HepG2 (cell line): ENCODE measurements at regions not wholly inside any gene's neighbourhood (a gene's known extent, or its start where the extent isn't known, plus 50 kb on each side); places are given as distances from the start of the nearest gene placed in this dataset.

Experiments used
- BHLHE40 ChIP-seq: IDR thresholded peaks from 2 replicates; pipeline ENCODE4 v1.6.1; 2011; ENCODE audit warnings: low read length, improper control_type of control experiment
- CTCF ChIP-seq: sonication (generic); formaldehyde crosslinking; IDR thresholded peaks from 2 replicates; pipeline ENCODE4 v1.5.0; 2020; ENCODE audit warnings: mild to moderate bottlenecking, missing genetic modification reagents, moderate library complexity
- JUNB ChIP-seq: sonication (generic); formaldehyde crosslinking; IDR thresholded peaks from 2 replicates; pipeline ENCODE4 v1.8.0; 2022; ENCODE audit warnings: missing genetic modification reagents, mild to moderate bottlenecking, borderline replicate concordance
- TRIM24 ChIP-seq: sonication (generic); formaldehyde crosslinking; IDR thresholded peaks from 2 replicates; pipeline ENCODE4 v1.8.0; 2022; ENCODE audit warnings: mild to moderate bottlenecking, missing genetic modification reagents

- TF ChIP-seq CTCF (CRISPR knock-in tag), result no peak
- TF ChIP-seq JUNB, result no peak
- no peak for TF ChIP-seq TRIM24 (CRISPR knock-in tag)
- no peak for TF ChIP-seq BHLHE40
Measured at GRCh38 chr5:108433600-108433999, 51.7 kb upstream of the FBXL17 start.
